H1 (cell line): ENCODE measurements at regions not wholly inside any gene's neighbourhood (a gene's known extent, or its start where the extent isn't known, plus 50 kb on each side); places are given as distances from the start of the nearest gene placed in this dataset.

ENCODE experiments used
- CTCF ChIA-PET: fragments of 300-600 bp; sonication (Branson Sonifier 250); formaldehyde crosslinking; loops from one replicate; lab custom pipeline; 2021; ENCODE audit not compliant: partially characterized antibody; lab: Charles Lee
- POLR2A ChIA-PET: fragments of 300-600 bp; sonication (Branson Sonifier 250); formaldehyde crosslinking; loops from one replicate; lab custom pipeline; 2021; ENCODE audit warnings: inconsistent platforms; ENCODE audit not compliant: partially characterized antibody; lab: Charles Lee
- DNase-seq, 2 experiments: peaks; one replicate each; pipeline versions ENCODE4 v3.0.0 to v3.0.0-alpha.2; 2010 to 2022; ENCODE audit warnings: low spot score in 2 of 2, low read depth in 1 of 2, mixed read lengths in 1 of 2
- FAIRE-seq: peaks from 2 replicates; lab custom pipeline; 2011; peaks lifted over from hg19 to GRCh38; lab: Jason Lieb, UNC
- H2AFZ ChIP-seq: 2 replicates; pipeline ENCODE4 v1.8.1; 2012; ENCODE audit warnings: low read length, inconsistent platforms
- H2AK5ac ChIP-seq: 2 replicates; pipeline ENCODE4 v1.6.1; 2013; ENCODE audit warnings: low read depth, low read length
- H2BK120ac ChIP-seq: replicated peaks from 2 replicates; pipeline ENCODE3; 2013; ENCODE audit warnings: low read depth, low read length, inconsistent platforms
- H2BK12ac ChIP-seq: 2 replicates; pipeline ENCODE4 v1.6.1; 2013; ENCODE audit warnings: low read depth, low read length
- H2BK15ac ChIP-seq: 2 replicates; pipeline ENCODE4 v1.6.1; 2013; ENCODE audit warnings: low read length
- H2BK20ac ChIP-seq: 2 replicates; pipeline ENCODE4 v1.6.1; 2013; ENCODE audit warnings: low read length
- H2BK5ac ChIP-seq: 2 replicates; pipeline ENCODE4 v1.6.1; 2013; ENCODE audit warnings: low read depth, low read length
- H3K14ac ChIP-seq: 2 replicates; pipeline ENCODE4 v1.6.1; 2013; ENCODE audit warnings: inconsistent platforms; ENCODE audit not compliant: insufficient read length
- H3K18ac ChIP-seq: 2 replicates; pipeline ENCODE4 v1.6.1; 2013; ENCODE audit warnings: low read length; ENCODE audit errors: extremely low read depth
- H3K23ac ChIP-seq: 2 replicates; pipeline ENCODE4 v1.6.1; 2013; ENCODE audit warnings: inconsistent platforms; ENCODE audit not compliant: insufficient read length
- H3K23me2 ChIP-seq: 2 replicates; pipeline ENCODE4 v1.6.1; 2013; ENCODE audit warnings: low read depth, low read length
- H3K27ac ChIP-seq: 2 replicates; pipeline ENCODE4 v1.6.1; 2011; ENCODE audit warnings: low read depth, low read length, inconsistent platforms
- H3K27me3 ChIP-seq, 4 experiments: replicated peaks in 1 of 4; 1 replicate in 1 of 4; 2 replicates in 3 of 4; pipeline versions ENCODE4 v1.6.1 to v1.8.1; 2011 to 2013; ENCODE audit warnings: low read length in 3 of 4, mild to moderate bottlenecking in 3 of 4, inconsistent platforms in 2 of 4, mixed read lengths in 2 of 4, moderate library complexity in 1 of 4; ENCODE audit not compliant: control insufficient read depth in 3 of 4, insufficient read depth in 3 of 4; ENCODE audit errors: extremely low read depth in 1 of 4
- H3K36me3 ChIP-seq, 4 experiments: 2 replicates each; pipeline versions ENCODE4 v1.6.1 to v1.8.1; 2011 to 2013; ENCODE audit warnings: mild to moderate bottlenecking in 4 of 4, low read length in 3 of 4, moderate library complexity in 2 of 4, control low read depth in 1 of 4, inconsistent platforms in 1 of 4; ENCODE audit not compliant: insufficient read depth in 4 of 4, control insufficient read depth in 2 of 4
- H3K4ac ChIP-seq: replicated peaks from 2 replicates; pipeline ENCODE3; 2013; ENCODE audit warnings: low read length, low read depth, mixed read lengths, inconsistent platforms; ENCODE audit not compliant: insufficient read length
- H3K4me1 ChIP-seq, 4 experiments: replicated peaks in 1 of 4; 1 replicate in 1 of 4; 2 replicates in 3 of 4; pipeline versions ENCODE4 v1.6.1 to v1.8.1; 2011 to 2013; ENCODE audit warnings: low read length in 3 of 4, inconsistent platforms in 2 of 4, mixed read lengths in 1 of 4; ENCODE audit not compliant: insufficient read depth in 4 of 4, control insufficient read depth in 3 of 4
- H3K4me2 ChIP-seq, 2 experiments: 2 replicates each; pipeline versions ENCODE4 v1.6.1 to v1.8.1; 2011 to 2013; ENCODE audit warnings: low read depth in 2 of 2, low read length in 2 of 2, control low read depth in 1 of 2, inconsistent platforms in 1 of 2, mild to moderate bottlenecking in 1 of 2; ENCODE audit not compliant: insufficient read depth in 1 of 2
- H3K4me3 ChIP-seq, 4 experiments: fragments of 200-600, 300-600 bp in 1 of 4; sonication (generic), shearing (Covaris generic), sonication (Bioruptor Twin) in 1 of 4; 2 replicates each; pipeline versions ENCODE4 v1.5.1 to v1.8.1; 2011 to 2016; ENCODE audit warnings: low read length in 4 of 4, low read depth in 3 of 4, control low read depth in 2 of 4, inconsistent platforms in 2 of 4, mild to moderate bottlenecking in 2 of 4, mixed read lengths in 1 of 4, moderate library complexity in 1 of 4; ENCODE audit not compliant: insufficient read depth in 2 of 4; ENCODE audit errors: extremely low read depth in 1 of 4
- H3K56ac ChIP-seq: replicated peaks from 2 replicates; pipeline ENCODE3; 2013; ENCODE audit warnings: low read depth, mild to moderate bottlenecking, mixed read lengths, low read length, inconsistent platforms; ENCODE audit not compliant: insufficient read length
- H3K79me1 ChIP-seq: 2 replicates; pipeline ENCODE4 v1.6.1; 2013; ENCODE audit warnings: low read depth, low read length, control low read depth
- H3K79me2 ChIP-seq, 2 experiments: 2 replicates each; pipeline versions ENCODE4 v1.6.1 to v1.8.1; 2012 to 2013; ENCODE audit warnings: low read length in 2 of 2, mild to moderate bottlenecking in 2 of 2, inconsistent platforms in 1 of 2; ENCODE audit not compliant: insufficient read depth in 2 of 2, control insufficient read depth in 1 of 2
- H3K9ac ChIP-seq, 4 experiments: replicated peaks in 1 of 4; 1 replicate in 1 of 4; 2 replicates in 3 of 4; pipeline versions ENCODE4 v1.6.1 to v1.8.1; 2011 to 2013; ENCODE audit warnings: low read depth in 3 of 4, low read length in 3 of 4, control low read depth in 2 of 4, mild to moderate bottlenecking in 2 of 4, moderate library complexity in 2 of 4, inconsistent platforms in 1 of 4; ENCODE audit errors: extremely low read depth in 1 of 4
- H3K9me3 ChIP-seq, 2 experiments: 2 replicates each; pipeline versions ENCODE4 v1.6.1 to v1.8.1; 2012 to 2013; ENCODE audit warnings: mild to moderate bottlenecking in 2 of 2, moderate library complexity in 2 of 2, control low read depth in 1 of 2, inconsistent platforms in 1 of 2, low read depth in 1 of 2, low read length in 1 of 2, mixed read lengths in 1 of 2; ENCODE audit not compliant: insufficient read depth in 2 of 2
- H4K20me1 ChIP-seq, 2 experiments: replicated peaks in 1 of 2; 2 replicates each; pipeline versions ENCODE3 to v1.8.1; 2011 to 2013; ENCODE audit warnings: inconsistent platforms in 2 of 2, low read length in 2 of 2, mild to moderate bottlenecking in 1 of 2; ENCODE audit not compliant: insufficient read depth in 2 of 2, control insufficient read depth in 1 of 2
- H4K5ac ChIP-seq: 2 replicates; pipeline ENCODE4 v1.6.1; 2013; ENCODE audit warnings: low read length, low read depth, mixed read lengths, inconsistent platforms; ENCODE audit not compliant: insufficient read length
- H4K8ac ChIP-seq: 2 replicates; pipeline ENCODE4 v1.8.0; 2013; ENCODE audit warnings: mild to moderate bottlenecking, moderate library complexity, low read length, inconsistent platforms; ENCODE audit not compliant: insufficient read depth; ENCODE audit errors: extremely low read depth
- H4K91ac ChIP-seq: replicated peaks from 2 replicates; pipeline ENCODE3; 2013; ENCODE audit warnings: low read length, mixed read lengths, inconsistent platforms; ENCODE audit not compliant: insufficient read length
- BACH1 ChIP-seq: IDR thresholded peaks from 2 replicates; pipeline ENCODE4 v1.6.1; 2012; ENCODE audit warnings: low read length, improper control_type of control experiment
- JUND ChIP-seq: IDR thresholded peaks from 2 replicates; pipeline ENCODE4 v1.6.1; 2011; ENCODE audit warnings: mild to moderate bottlenecking, improper control_type of control experiment, low read length
- KDM5A ChIP-seq: fragments of 200-600 bp; IDR thresholded peaks from 2 replicates; pipeline ENCODE4 v1.7.1; 2012; ENCODE audit warnings: mild to moderate bottlenecking, low read length, inconsistent platforms, mixed read lengths
- MAFK ChIP-seq: IDR thresholded peaks from 2 replicates; pipeline ENCODE4 v1.6.1; 2012; ENCODE audit warnings: low read depth, mild to moderate bottlenecking, improper control_type of control experiment, low read length
- MAX ChIP-seq: IDR thresholded peaks from 2 replicates; pipeline ENCODE4 v1.6.1; 2012; ENCODE audit warnings: inconsistent platforms
- NRF1 ChIP-seq: IDR thresholded peaks from 2 replicates; pipeline ENCODE4 v1.6.1; 2011; ENCODE audit warnings: mild to moderate bottlenecking, low read depth, low read length, improper control_type of control experiment
- SIRT6 ChIP-seq: IDR thresholded peaks from one replicate; pipeline ENCODE4 v1.7.1; 2012; ENCODE audit warnings: low read length, inconsistent platforms
- SP2 ChIP-seq: IDR thresholded peaks from 2 replicates; pipeline ENCODE4 v1.6.1; 2012; ENCODE audit warnings: mild to moderate bottlenecking, low read length, inconsistent platforms
- TCF12 ChIP-seq: IDR thresholded peaks from 2 replicates; pipeline ENCODE4 v1.6.1; 2011; ENCODE audit warnings: low read depth, mild to moderate bottlenecking, low read length
- WGBS, 2 experiments: shearing (Covaris generic) in 1 of 2; methylation state at CpG; one replicate each; pipeline versions ENCODE4 v1.1.6 to v1.1.7; 2013 to 2015; ENCODE audit warnings: low lambda C conversion rate in 2 of 2, mixed read lengths in 2 of 2, inconsistent platforms in 1 of 2, low coverage in 1 of 2, missing lambda C conversion rate in 1 of 2; ENCODE audit not compliant: insufficient replicate concordance in 2 of 2, insufficient coverage in 1 of 2, insufficient read length in 1 of 2; ENCODE audit errors: extremely low coverage in 1 of 2, missing lambda C conversion rate in 1 of 2; 5-methylcytosine and 5-hydroxymethylcytosine counted together
- TF ChIP-seq, protein P1 (sequence below), 3 experiments: IDR thresholded peaks; 1 replicate in 2 of 3; 2 replicates in 1 of 3; pipeline versions ENCODE4 v1.5.1 to v1.6.1; 2011; ENCODE audit warnings: low read length in 3 of 3, mild to moderate bottlenecking in 3 of 3, inconsistent platforms in 2 of 3, low read depth in 1 of 3, moderate library complexity in 1 of 3; ENCODE audit not compliant: insufficient read depth in 1 of 3; ENCODE audit errors: control extremely low read depth in 1 of 3
- TF ChIP-seq, protein P2 (sequence below): IDR thresholded peaks from 2 replicates; pipeline ENCODE4 v1.6.1; 2011; ENCODE audit warnings: low read length, improper control_type of control experiment

DNA sequence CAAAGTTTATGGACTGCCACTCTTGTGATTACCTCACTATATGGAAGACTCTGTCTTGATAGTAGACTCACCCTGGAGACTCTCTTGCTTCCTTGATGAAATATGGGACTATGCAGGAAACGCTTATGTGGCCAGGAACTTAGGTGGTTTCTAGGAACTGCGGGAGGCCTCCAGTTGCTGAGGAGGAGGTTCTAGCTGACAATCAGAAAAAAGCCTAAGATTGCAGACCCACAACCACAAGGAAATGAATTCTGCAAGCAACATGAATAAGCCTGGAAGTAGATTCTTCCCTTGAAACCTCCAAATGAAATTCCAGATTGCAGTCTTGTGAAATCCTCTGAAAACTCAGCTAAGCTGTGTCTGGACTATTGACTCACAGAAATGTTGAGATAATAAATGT is 88.9 kb upstream of the COL11A1 start:
- no peaks in the 10 kb centered on the region for H3K9me3 ChIP-seq
- H2AFZ ChIP-seq: 0 out of 2 replicates have a peak overlapping the region, but pooled peaks have one; percentile 31
- H3K4me1 ChIP-seq: no peaks in the 10 kb centered on the region
- no peak overlapping the region for H3K56ac ChIP-seq
- no peak overlapping the region for H3K14ac ChIP-seq
- H3K4me2 ChIP-seq: no peak overlapping the region
- H3K9ac ChIP-seq: no peak overlapping the region
- no peaks in the 10 kb centered on the region for H3K79me2 ChIP-seq
- no peak overlapping the region for H3K23ac ChIP-seq
- H4K5ac ChIP-seq: no peak overlapping the region
- no peaks in the 10 kb centered on the region for H3K27me3 ChIP-seq
- no peak overlapping the region for H4K8ac ChIP-seq
- FAIRE-seq (no peak), DNase-seq (no peak)
- 89% methylated on average over 2 of the region's 2 CpGs; no CpG with 5 or more reads in 1 of the 2 experiments for WGBS, 2 experiments
- no peak overlapping the region for H2BK120ac ChIP-seq
- no peaks in the 10 kb centered on the region for H3K23me2 ChIP-seq
- H3K18ac ChIP-seq: no peak overlapping the region
- H2BK15ac ChIP-seq: no peak overlapping the region
- no peak overlapping the region for H3K4me3 ChIP-seq
- H2BK5ac ChIP-seq: no peak overlapping the region
- no peak overlapping the region for H2BK12ac ChIP-seq
- no peak overlapping the region for H2AK5ac ChIP-seq
- no peaks in the 10 kb centered on the region for H3K79me1 ChIP-seq
- no peak overlapping the region for H3K27ac ChIP-seq
- ChIA-PET CTCF (interaction anchor here (0.9 kb wide), 1 partner anchor 12 kb away, joined by 3 read pairs; no protein-coding TSS in a partner anchor), POLR2A (no interaction called here)
- no peak overlapping the region for H2BK20ac ChIP-seq
- H3K4ac ChIP-seq: no peak overlapping the region
- H3K36me3 ChIP-seq: no peaks in the 10 kb centered on the region
- no peak overlapping the region for H4K91ac ChIP-seq
- no peaks in the 10 kb centered on the region for H4K20me1 ChIP-seq
- TF ChIP-seq, protein P1, sequence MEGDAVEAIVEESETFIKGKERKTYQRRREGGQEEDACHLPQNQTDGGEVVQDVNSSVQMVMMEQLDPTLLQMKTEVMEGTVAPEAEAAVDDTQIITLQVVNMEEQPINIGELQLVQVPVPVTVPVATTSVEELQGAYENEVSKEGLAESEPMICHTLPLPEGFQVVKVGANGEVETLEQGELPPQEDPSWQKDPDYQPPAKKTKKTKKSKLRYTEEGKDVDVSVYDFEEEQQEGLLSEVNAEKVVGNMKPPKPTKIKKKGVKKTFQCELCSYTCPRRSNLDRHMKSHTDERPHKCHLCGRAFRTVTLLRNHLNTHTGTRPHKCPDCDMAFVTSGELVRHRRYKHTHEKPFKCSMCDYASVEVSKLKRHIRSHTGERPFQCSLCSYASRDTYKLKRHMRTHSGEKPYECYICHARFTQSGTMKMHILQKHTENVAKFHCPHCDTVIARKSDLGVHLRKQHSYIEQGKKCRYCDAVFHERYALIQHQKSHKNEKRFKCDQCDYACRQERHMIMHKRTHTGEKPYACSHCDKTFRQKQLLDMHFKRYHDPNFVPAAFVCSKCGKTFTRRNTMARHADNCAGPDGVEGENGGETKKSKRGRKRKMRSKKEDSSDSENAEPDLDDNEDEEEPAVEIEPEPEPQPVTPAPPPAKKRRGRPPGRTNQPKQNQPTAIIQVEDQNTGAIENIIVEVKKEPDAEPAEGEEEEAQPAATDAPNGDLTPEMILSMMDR (IDR thresholded peaks at IDR 0.05; ENCODE audit: control extremely low read depth in 1 of 3, insufficient read depth in 1 of 3, low read depth in 1 of 3, low read length in 3 of 3): no peak
- TF ChIP-seq SIRT6: no peak
- TF ChIP-seq TCF12: no peak
- no peak for TF ChIP-seq NRF1
- TF ChIP-seq MAFK: no peak
- TF ChIP-seq KDM5A: no peak
- no peak for TF ChIP-seq JUND
- no peak for TF ChIP-seq BACH1
- TF ChIP-seq, protein P2, sequence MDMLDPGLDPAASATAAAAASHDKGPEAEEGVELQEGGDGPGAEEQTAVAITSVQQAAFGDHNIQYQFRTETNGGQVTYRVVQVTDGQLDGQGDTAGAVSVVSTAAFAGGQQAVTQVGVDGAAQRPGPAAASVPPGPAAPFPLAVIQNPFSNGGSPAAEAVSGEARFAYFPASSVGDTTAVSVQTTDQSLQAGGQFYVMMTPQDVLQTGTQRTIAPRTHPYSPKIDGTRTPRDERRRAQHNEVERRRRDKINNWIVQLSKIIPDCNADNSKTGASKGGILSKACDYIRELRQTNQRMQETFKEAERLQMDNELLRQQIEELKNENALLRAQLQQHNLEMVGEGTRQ: no peak
- TF ChIP-seq MAX: no peak
- TF ChIP-seq SP2: no peak
